Stomach (tissue), 8 donors: ENCODE measurements at regions not wholly inside any gene's neighbourhood (a gene's known extent, or its start where the extent isn't known, plus 50 kb on each side); places are given as distances from the start of the nearest gene placed in this dataset.

Source experiments
- DNase-seq, 2 donors: peaks; one replicate each; pipeline versions ENCODE4 v3.0.0 to v3.0.0-alpha.2; 2013 to 2019
- H3K27ac ChIP-seq, 5 donors: fragments of 200-600 bp in 4 of 5; sonication (generic) in 4 of 5; one replicate each; pipeline ENCODE4 v1.5.1; 2013 to 2019; ENCODE audit warnings: mild to moderate bottlenecking in 1 of 5, moderate library complexity in 1 of 5
- H3K27me3 ChIP-seq, 3 donors: fragments of 200-600 bp; sonication (generic); one replicate each; pipeline ENCODE4 v1.5.1; 2017 to 2019; ENCODE audit warnings: mixed run types in 1 of 3
- H3K36me3 ChIP-seq, 4 donors: fragments of 200-600 bp; sonication (generic); 1 replicate in 3 of 4; 2 replicates in 1 of 4; pipeline ENCODE4 v1.5.1; 2016 to 2019
- H3K4me1 ChIP-seq, 4 donors: fragments of 200-600 bp; sonication (generic); one replicate each; pipeline ENCODE4 v1.5.1; 2016 to 2019
- H3K4me3 ChIP-seq, 4 donors: fragments of 200-600 bp; sonication (generic) in 3 of 4; one replicate each; pipeline ENCODE4 v1.5.1; 2016 to 2019; ENCODE audit warnings: mild to moderate bottlenecking in 1 of 4
- H3K9me3 ChIP-seq, 4 donors: fragments of 200-600 bp; sonication (generic); one replicate each; pipeline ENCODE4 v1.5.1; 2016 to 2019
- EP300 ChIP-seq: sonication (generic); formaldehyde crosslinking; IDR thresholded peaks from one replicate; pipeline ENCODE4 v1.6.1; 2017; ENCODE audit warnings: antibody characterized with exemption
- POLR2A ChIP-seq, 4 donors: fragments of 450-650 bp; IDR thresholded peaks; one replicate each; pipeline ENCODE4 v1.6.1; 2016; ENCODE audit warnings: antibody characterized with exemption in 4 of 4, control low read depth in 2 of 4, mild to moderate bottlenecking in 1 of 4, moderate library complexity in 1 of 4
- POLR2AphosphoS5 ChIP-seq, 3 donors: sonication (generic); formaldehyde crosslinking; IDR thresholded peaks; one replicate each; pipeline ENCODE4 v1.6.1; 2016; ENCODE audit warnings: antibody characterized with exemption in 3 of 3
- WGBS, 5 donors: extraction: QIAGEN DNeasy Blood & Tissue Kit in 3 of 5; methylation state at CpG; one replicate each; pipeline versions ENCODE4 v1.1.5 to v1.1.7; 2013 to 2018; 5-methylcytosine and 5-hydroxymethylcytosine counted together
- intact Hi-C: fragments of 100-400 bp; cut with DNase I; formaldehyde crosslinking; loops from one replicate; pipeline ENCODE4 v1.15.1; 2023; ENCODE audit warnings: low total_unique reads
- TF ChIP-seq, protein P1 (sequence below), 7 experiments: fragments of 450-650 bp in 4 of 7; fragments of 200-600 bp in 3 of 7; sonication (generic) in 3 of 7; IDR thresholded peaks; one replicate each; pipeline ENCODE4 v1.5.1; 2016 to 2019; ENCODE audit warnings: antibody characterized with exemption in 7 of 7, control low read depth in 2 of 7, mild to moderate bottlenecking in 1 of 7
- donor health status: healthy with polysubstance abuse.
- donor health status: Bipolar disorder and iron deficiency.
- donor health status: healthy.

DNA sequence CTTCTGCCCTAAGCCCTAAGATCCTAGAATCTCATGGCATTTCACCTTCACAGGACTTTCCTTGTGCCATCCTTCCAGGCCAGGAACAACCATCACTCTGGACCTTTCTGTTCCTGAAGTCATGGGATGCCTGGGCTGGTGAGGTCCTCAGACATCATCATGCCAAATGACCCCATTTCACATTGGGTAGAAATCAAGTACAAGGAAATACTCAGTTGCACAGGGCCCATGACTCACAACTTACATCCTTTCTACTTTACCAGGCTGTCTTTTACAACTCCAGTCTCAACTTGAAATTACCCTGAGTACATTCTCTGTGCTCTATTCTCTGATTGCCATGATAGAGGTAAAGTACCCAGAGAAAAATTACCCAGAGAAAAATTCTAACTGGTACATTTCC, 167.1 kb downstream of the PIK3R1 start:
- DNase-seq: no peak
- Histone ChIP-seq H3K4me3 (no peak overlapping the region), H3K9me3 (no peaks in the 10 kb centered on the region), H3K4me1 (peaks cover 4 to 23% (median 13%) of the 10 kb centered on the region in 4 donors), H3K27ac (no peak overlapping the region), H3K36me3 (no peaks in the 10 kb centered on the region), H3K27me3 (no peaks in the 10 kb centered on the region)
- no peak for TF ChIP-seq POLR2AphosphoS5 (IDR thresholded peaks at IDR 0.05)
- no peak for TF ChIP-seq EP300
- intact Hi-C loops: no loop called here

DNA sequence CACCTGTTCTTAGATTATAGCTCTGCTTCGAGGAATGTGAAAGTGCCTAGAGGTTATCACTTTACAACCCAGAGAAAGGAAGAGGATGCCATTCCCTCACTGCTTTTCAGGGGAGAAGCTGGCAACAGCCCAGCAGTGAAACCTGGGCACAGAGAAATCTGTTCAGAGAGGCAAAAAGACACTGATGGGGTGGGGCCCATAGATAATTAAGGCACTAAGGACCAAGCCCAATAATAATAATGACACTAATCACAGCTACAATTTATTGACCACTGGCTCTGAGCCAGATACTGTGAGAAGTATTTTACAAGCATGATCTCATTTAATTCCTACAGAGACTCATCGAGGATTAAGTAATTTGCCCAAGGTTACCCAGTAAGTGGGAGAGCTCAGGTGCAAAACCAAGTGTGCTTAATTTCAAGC, 168.3 kb downstream of the PIK3R1 start:
- H3K27ac ChIP-seq: no peak overlapping the region
- H3K4me3 ChIP-seq: no peak overlapping the region
- H3K9me3 ChIP-seq: no peaks in the 10 kb centered on the region
- 34 to 72% (median 56%) methylated on average over 2 of the region's 2 CpGs for WGBS, 5 donors
- peaks cover 0 to 18% (median 10%) of the 10 kb centered on the region in 4 donors for H3K4me1 ChIP-seq
- no peaks in the 10 kb centered on the region for H3K27me3 ChIP-seq
- DNase-seq: no peak
- no peaks in the 10 kb centered on the region for H3K36me3 ChIP-seq
- TF ChIP-seq, protein P1, sequence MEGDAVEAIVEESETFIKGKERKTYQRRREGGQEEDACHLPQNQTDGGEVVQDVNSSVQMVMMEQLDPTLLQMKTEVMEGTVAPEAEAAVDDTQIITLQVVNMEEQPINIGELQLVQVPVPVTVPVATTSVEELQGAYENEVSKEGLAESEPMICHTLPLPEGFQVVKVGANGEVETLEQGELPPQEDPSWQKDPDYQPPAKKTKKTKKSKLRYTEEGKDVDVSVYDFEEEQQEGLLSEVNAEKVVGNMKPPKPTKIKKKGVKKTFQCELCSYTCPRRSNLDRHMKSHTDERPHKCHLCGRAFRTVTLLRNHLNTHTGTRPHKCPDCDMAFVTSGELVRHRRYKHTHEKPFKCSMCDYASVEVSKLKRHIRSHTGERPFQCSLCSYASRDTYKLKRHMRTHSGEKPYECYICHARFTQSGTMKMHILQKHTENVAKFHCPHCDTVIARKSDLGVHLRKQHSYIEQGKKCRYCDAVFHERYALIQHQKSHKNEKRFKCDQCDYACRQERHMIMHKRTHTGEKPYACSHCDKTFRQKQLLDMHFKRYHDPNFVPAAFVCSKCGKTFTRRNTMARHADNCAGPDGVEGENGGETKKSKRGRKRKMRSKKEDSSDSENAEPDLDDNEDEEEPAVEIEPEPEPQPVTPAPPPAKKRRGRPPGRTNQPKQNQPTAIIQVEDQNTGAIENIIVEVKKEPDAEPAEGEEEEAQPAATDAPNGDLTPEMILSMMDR (IDR thresholded peaks at IDR 0.05): no peak
- TF ChIP-seq EP300: no peak
- TF ChIP-seq POLR2AphosphoS5 (IDR thresholded peaks at IDR 0.05): no peak
- TF ChIP-seq POLR2A (IDR thresholded peaks at IDR 0.05): no peak
- intact Hi-C loops: no loop called here

DNA sequence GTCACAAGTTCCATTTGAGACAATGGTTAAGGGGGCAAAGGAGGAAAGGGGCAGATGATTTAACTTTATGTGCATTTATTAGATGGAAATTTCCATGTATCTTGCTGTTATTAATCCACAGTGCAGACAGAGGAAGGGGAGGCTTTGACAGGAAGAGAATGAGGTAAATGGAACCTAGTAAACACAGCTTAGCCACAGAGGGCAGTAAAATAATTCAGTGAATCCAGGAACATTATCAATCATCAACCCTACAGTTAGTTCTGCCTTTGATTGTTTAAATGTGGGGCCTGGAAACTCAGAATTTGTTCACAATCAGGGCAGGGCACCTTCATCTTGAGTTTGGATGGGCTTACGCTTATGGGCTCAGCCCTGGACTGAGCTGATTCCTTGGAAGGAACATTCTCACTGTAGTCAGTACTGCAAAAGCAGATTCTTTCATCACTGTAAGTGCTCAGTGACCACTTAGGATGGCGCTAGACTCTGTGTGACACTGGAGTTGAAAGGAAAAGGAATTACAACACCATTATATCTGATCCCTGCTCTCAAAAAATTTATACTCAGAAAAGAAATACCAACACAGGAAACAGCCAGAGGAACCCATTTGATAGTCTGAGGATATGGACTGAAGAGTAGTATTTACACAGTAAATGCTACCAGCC, 169.5 kb downstream of the PIK3R1 start:
- no peaks in the 10 kb centered on the region for H3K36me3 ChIP-seq
- H3K4me1 ChIP-seq: peaks cover 0 to 7% (median 2%) of the 10 kb centered on the region in 4 donors
- H3K4me3 ChIP-seq: no peak overlapping the region
- H3K9me3 ChIP-seq: no peaks in the 10 kb centered on the region
- H3K27me3 ChIP-seq: no peaks in the 10 kb centered on the region
- intact Hi-C loops: no loop called here
- H3K27ac ChIP-seq: no peak overlapping the region
- DNase-seq: no peak
- TF ChIP-seq EP300 (no peak), POLR2A (IDR thresholded peaks at IDR 0.05) (no peak), POLR2AphosphoS5 (IDR thresholded peaks at IDR 0.05) (no peak)
- TF ChIP-seq, protein P1 (IDR thresholded peaks at IDR 0.05): no peak
- WGBS, 5 donors: 94 to 98% (median 97%) methylated on average over 2 of the region's 2 CpGs

DNA sequence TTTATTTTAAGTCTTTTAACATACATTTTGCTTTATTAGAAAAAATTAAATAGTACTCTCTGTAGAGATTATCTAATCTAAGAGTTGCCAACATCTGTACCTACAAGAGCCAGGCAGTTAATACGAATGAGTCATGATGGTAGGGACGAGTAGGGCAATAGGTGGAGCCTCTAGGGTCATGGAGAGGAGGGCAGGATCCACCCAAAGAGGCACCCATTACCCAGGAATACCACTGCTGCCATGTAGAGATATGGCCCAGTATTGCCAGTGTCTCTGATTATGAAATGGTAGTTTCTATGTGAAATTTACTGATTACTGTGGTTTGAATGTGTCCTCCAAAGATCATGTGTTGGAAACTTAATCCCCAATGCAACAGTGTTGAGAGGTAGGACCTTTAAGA, 170.4 kb downstream of the PIK3R1 start:
- 52 to 73% (median 58%) methylated on average over 2 of the region's 2 CpGs for WGBS, 5 donors
- TF ChIP-seq EP300 (no peak), POLR2A (IDR thresholded peaks at IDR 0.05) (no peak), POLR2AphosphoS5 (IDR thresholded peaks at IDR 0.05) (no peak)
- TF ChIP-seq, protein P1 (IDR thresholded peaks at IDR 0.05): no peak
- DNase-seq: no peak
- no peaks in the 10 kb centered on the region for H3K4me1 ChIP-seq
- no peaks in the 10 kb centered on the region for H3K36me3 ChIP-seq
- no peak overlapping the region for H3K4me3 ChIP-seq
- H3K9me3 ChIP-seq: no peaks in the 10 kb centered on the region
- H3K27me3 ChIP-seq: no peaks in the 10 kb centered on the region
- intact Hi-C loops: no loop called here
- no peak overlapping the region for H3K27ac ChIP-seq

DNA sequence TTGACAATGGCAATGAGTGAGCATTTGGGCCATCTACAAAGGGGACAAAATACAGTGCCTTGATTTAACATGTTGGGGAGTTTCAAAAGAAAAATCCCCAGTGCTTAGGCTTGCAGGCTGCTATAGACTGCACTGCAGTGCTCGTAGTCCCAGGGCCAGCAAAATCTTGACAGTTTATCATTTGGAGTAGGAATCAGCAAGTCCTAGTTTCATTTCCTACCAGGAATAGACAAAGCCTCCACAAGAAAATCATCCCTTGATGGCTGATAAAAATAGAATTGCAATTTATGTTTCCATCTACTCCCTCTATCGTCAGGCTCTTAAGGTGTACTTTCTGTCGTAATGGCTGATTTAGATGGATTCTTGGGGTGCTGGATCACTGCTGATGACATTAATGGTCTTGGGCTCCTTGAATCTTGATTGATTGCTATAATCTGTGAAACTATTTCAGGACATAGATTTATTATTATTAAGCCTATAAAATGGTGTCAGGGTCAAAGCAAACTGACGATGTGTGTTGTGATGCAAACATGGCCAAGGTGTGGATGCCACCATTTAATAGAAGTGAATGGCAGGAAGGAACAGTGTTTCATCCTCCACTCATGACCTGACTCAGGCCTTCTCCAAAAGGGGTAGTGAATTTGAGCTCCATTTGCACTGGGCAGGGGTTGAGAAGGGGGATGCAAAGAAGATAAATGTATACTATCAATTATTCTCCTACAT, 171.7 kb downstream of the PIK3R1 start:
- H3K36me3 ChIP-seq: no peaks in the 10 kb centered on the region
- H3K27ac ChIP-seq: no peak overlapping the region
- DNase-seq: no peak
- intact Hi-C loops: no loop called here
- TF ChIP-seq, protein P1 (IDR thresholded peaks at IDR 0.05): no peak
- TF ChIP-seq POLR2A (IDR thresholded peaks at IDR 0.05) (no peak), EP300 (no peak), POLR2AphosphoS5 (IDR thresholded peaks at IDR 0.05) (no peak)
- WGBS, 5 donors: 92 to 97% (median 96%) methylated on average over 4 of the region's 4 CpGs
- H3K4me3 ChIP-seq: no peak overlapping the region
- H3K9me3 ChIP-seq: no peaks in the 10 kb centered on the region
- no peaks in the 10 kb centered on the region for H3K4me1 ChIP-seq
- no peaks in the 10 kb centered on the region for H3K27me3 ChIP-seq
